Activated CD4-positive, alpha-beta T cell treated with anti-CD3 and anti-CD28 coated beads, Interleukin-2, amount 50 U/mL, for 16 hours (primary cell): ENCODE measurements at regions not wholly inside any gene's neighbourhood (a gene's known extent, or its start where the extent isn't known, plus 50 kb on each side); places are given as distances from the start of the nearest gene placed in this dataset.

ENCODE experiments used
- DNase-seq: peaks from one replicate; pipeline ENCODE4 v3.0.0-alpha.2; 2020

DNA sequence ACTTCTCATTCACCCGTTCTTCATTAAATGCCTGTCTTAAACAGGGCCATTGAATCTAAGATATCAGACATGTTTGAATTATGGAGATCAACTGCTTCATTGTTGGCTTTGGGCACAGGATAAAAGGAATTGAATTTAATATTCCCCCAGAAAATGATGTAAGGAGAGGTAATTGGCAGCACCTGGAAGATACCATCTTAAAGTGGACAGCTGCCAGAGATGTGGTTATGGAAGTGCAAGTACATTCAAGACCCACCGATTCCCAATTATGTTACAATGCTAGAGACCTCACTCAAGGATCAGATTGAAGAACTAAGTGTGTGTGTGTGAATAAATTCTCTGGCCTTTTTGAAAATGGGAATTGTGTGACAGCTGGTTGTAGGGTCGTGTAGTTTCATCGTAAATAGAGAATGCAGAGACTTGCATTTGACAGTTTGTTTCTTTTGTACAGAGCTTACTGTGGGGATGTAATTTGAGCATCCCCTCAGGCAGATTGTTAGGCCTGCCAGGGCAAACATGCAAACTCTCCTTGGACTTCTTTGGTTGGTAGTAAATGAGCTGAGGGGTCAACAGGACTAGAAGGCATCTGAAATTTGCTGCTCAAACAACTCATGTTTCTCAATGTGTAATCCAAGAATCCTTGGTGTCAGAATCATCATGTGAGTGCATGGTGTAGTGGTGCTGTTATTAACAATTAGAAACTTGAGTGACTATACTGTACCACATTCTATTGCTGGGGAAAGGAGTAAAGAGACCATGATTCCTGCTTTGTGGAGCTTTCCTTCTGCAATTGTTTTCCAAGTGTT is 359.2 kb upstream of the THRB start:
- no peak for DNase-seq

DNA sequence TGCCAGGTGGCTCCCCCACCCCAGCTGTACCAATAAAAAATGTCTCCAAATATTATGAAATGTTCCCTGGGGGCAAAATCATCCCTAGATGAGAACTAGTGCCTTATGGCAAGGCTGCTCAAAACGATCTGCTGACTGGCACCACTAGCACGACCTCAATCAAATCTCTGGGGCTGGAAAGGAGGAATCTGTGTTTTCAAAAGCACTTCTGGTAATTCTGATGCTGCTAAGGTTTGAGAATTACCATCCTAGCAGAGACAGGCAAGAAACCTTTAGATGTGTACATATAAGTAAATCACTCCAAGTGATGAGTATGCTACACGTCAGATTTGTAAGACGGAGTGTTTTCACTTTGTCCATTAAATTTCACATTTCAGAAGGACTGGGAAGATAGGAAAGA is 360.1 kb upstream of the THRB start:
- DNase-seq = no peak

DNA sequence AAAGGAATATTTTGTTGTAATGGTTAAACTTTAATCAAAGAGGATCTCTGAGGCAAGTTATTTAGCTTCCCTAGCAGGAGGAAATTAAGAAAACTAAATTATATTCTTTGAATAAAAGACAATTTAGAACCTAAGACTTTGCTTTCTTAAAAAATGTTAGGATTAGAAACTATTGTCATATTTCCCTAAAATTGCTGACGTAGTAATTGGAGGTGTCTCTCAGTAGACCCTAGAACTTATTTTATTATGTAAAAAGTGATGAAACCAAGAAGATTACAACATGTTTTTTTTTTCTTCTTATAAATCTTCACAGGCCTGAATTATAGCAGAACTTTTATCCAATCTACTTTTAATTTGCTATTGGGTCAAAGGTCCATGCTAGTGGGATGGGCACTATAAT is 363.3 kb upstream of the THRB start:
- DNase-seq = no peak

DNA sequence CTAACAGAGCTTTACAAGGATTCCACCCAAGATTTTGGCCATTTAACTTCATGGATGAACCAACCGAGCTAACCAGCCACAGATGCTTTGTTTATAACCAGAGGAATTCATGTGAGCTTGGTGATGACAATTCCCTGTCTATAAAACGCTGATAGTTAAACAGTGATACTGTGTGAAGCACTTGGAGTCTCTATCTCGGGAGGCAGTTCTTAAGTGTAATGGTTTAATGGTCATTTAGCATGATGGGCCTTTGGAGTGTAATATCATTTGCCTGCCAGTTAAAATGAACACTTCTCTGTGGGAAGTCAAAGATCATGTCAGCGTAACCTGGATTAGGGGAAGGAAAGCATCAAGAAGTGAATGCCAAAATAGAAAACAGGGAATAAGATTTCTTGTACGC is 368.6 kb upstream of the THRB start:
- no peak for DNase-seq

DNA sequence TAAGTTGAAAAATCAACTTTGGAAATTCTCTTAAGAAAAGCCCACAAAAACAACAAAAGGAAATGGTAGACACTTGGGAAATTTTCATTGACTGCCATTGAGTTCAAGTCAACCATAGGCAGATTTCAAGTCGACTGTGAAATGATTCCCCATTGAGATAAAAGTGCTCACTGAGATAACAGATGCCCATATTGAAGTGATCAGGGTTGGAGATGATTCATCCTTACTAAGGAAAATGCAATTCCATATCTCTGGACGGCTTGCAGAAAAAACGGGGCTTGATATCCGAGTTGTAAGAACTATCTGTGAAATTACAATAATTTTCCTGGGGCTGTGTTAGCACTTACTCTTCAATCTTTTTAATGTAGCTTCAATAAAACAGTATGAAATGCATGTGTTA is 373.1 kb upstream of the THRB start:
- no peak for DNase-seq

DNA sequence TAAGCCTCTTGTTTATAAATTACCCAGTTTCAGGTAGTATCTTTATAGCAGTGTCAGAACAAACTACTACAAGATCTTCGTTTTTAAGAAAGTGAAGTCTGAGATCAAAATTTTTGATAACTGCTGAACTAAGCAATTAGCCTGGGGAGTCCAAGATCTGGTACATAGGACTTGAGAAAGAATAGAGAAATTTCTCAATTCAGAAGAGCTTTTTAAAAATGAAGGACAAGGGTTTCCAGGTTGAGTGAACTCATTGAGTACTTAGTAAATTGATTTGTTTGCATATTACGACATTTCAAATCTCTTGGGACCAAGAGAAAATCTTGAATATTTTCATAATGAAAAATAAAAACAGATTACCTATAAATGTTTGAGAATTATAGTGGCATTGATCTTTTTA is 386.6 kb upstream of the THRB start:
- no peak for DNase-seq

DNA sequence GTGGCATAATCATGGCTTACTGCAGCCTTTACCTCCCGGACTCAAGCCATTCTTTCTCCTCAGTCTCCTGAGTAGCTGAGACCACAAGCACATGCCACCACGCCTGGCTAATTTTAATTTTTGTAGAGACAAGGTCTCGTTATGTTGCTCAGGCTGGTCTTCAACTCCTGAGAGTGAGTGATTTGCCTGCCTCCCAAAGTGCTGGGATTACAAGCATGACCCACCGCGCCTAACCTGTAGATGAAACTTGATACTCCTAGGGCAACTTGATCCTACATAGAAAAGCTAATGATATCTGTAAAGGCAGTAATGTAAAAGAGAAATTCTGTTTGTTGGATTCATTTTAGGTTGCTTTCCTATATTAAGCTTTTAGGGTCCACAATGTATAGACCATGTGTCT is 391.9 kb upstream of the THRB start:
- DNase-seq = no peak

DNA sequence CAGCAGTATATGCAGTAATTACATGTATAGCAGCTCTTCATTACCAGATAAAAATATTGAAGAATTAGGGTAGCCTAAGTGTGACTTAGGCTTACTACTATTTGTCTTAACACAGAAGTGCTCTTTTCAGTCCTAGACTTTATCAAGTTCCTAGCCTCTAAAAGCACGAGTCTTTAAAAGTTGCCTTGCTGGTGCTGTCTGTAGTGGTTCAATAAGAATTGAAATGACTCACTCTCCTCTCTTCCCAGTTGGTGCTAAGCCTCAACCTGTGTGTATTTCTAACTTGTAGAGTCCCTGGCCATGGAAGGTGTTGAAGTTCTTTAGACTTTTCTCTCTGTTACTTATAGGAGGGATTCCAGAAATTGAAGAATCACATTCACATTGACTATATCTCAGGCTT is 395.4 kb upstream of the THRB start:
- no peak for DNase-seq

DNA sequence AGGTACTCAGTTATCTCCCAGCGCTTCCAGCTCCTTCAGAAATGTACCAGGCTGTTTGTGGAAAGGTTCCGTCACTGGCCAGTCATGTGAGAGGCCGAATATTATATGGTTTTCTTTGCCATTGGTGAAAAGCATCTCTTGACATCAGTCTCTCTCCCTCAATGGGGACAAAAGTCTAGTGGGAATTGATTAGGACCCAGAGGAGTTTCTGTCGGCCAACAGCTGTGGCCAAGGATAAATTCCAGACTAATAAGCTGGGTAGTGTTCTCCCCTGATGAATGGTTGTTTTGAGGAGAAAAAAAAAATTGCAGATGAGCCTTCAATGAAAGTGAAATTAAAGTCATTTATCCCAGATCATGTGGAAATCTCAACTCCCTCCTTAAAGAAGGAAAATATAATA is 404.7 kb upstream of the THRB start:
- no peak for DNase-seq

DNA sequence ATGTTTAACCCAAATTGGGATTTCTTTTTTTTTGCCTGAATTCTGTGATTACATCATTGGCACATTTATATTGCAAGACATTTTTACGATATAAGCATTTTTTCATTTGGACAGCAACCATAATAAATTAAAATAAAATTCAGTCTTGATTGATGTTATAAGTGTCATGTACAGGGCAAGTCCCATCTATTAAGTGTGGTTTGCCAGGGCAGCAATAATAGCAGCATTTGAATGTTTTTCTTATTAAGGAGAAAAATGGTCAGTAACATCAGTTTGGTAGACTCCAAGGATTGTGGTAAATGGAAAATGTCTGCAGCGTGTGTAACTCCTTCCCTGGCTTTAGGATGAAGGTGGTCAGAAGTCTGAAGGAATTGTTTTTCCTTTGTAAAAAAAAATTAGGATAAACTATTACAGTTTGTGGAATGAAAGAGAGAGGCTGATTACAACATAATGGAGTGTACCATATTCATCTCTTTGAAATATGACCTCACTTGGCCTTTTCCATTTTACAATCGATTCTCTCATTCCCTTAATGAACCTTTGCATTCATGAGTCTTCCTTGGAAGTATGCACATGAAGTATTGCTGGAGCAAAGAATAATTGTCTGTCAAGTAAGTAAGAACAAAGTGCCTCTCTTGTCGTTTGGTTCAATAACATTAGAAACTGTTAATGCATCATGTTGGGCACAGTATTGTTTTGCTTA is 405.4 kb upstream of the THRB start:
- no peak for DNase-seq

DNA sequence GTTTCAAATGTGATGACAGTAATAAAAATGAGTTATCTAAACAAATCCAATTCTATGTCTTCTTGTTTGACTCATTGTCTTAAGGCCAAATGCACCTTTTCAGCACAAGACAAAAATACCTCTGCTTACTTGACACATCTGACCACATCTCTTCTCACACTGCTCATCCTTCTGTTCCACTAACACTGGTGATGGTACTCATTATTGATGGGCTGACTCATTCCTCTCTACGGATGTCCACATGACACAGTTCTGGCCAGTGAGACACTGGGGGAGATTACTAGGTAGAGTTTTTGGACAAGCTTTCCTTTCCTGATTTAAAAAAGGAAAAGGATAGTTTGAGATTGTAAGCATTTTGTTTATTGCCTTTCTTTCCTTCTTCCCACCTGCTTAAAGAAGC is 410.6 kb upstream of the THRB start:
- DNase-seq = no peak

DNA sequence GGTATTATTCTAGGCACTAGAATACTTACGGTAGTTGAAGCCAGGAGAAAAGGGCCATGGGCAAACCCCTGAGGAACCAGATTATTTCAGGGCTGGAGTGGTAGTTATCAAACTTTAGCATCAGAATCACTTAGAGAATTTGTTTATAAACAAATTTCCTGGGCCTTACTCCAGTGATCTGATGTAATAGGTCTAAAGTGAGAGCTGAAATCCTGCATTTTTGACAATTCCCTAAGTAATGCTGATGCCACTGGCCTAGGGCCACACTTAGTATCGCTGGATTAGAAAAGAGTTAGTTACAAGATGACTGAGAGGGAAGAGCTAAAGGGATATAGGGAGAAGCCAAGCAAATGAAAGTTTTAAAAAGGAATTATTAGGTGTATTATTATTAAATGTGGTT is 412.5 kb upstream of the THRB start:
- no peak for DNase-seq

DNA sequence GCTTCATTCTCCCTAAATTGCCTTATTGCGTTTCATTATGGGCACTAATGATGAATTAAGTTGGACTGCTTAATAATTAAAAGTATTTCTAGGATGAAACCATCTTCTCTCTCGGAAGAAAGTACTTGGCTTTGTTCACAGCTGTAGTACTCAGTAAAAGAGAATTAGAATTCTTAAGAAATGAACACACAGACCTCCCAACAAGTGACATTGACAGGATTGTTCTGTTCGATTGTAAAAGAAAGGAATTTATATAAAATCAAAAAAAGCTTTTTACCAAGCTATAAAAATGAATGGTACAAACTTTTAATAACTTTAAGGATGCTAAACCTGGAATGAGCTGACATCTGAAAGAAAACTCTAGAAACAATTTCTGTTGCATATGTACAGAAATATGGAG is 416.4 kb upstream of the THRB start:
- DNase-seq = no peak

DNA sequence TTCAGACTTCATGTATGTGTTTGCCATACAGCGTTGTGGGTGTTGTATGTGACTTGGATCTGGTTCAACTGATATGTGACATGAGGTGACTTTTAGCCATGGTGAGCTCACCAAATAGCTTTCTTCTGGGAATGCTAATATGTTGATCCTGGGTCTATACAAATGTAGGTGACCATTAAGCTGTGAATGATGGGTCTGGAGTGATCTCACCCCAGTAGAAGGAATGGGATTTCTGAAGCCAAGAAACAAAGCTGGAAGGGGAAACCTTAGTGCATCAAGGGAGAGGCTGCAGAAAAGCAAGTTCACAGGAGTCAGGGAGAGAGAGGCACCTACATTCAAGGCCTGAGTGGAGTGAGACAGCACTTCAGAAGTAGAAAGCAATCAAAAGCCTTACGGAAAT is 421.0 kb upstream of the THRB start:
- DNase-seq = no peak

DNA sequence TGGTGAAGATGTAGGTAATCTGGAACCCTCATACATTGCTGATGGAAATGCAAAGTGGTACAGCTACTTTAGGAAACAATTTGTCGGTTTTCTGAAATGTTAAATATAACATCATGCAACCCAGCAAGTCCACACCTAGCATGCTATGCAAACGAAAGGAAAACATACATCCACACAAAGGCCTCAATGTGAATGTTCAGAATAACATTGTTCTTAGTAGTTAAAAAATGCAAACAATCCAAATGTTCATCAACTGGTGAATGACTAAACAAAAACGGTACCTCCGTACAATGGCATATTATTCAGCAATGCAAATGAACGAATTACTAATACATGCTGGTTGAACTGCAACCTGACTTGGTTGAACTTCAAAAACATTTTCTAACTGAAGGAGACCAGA is 423.3 kb upstream of the THRB start:
- DNase-seq = no peak

DNA sequence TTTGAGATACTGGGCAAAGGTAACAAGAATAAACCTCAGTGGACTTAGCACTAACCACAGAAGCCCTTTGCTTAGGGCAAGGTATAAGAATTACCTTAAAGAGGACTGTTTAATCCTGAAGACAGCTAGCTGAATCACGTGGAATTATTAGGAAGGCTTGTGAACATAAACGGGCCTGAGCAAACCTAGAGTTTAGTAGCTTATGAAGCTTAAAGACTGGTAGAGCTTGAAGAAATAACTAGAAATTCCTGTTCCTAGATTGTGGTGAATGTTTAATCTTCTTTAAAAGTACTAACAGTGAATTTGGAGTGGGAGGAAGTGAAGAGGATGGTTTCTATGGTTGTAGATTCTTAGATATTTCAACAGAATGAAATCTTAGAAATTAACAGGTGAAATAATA is 428.9 kb upstream of the THRB start:
- no peak for DNase-seq

DNA sequence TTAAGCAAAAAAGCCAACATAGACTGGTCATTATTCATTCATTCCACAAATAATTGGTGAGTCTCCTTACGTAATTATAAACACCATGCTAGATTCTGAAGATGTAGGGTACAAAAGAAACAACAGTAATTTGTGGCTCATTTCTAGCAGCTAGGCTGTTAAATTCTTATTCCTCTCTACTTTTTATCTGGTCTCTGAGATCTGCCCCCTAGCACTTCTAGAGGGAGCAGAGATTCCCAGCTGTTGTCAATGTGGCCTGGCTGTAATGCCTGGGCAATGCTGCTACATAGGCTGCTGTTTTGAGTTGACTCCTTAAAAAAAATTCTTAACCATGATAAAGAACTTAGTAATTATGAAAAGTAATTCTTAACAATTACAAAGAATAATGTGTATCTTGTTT is 434.9 kb upstream of the THRB start:
- DNase-seq = no peak

DNA sequence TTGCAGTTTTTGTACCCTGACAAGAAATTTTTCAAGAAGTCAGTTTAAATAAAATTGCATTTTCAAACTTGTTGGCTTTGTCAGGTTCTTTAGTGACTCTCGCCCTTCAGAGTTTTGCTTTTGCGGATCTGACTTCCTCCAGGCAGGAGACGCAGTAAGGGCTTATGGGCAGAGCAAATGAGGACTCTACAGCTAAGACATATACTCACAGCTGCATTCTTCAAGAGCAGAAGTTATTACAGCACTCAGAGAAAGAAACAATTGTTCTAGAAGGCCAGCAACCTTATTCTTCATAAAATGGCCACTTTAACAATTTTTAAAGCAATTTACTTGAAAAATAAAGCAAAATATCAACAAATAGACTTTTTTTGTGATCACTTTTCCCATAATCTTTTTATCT is 438.8 kb upstream of the THRB start:
- DNase-seq = no peak

DNA sequence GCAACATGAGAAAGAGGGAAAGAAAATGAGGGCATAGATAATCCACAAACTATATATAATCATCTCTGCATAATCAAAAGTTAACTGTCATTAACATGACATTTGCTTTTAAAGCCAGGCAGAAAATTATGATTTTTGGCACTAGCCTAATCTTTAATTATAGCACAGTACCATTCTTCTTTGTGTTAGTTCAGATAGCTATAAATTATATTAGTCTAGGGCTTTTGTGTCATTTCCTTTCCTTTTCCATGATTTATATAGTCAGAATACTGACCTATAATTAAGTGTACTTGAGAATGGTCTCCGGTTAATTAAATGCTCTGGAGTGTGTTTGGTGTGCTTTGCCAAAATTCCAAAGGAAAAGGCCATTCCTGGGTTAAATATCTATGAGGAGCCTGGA is 441.9 kb upstream of the THRB start:
- DNase-seq = no peak

DNA sequence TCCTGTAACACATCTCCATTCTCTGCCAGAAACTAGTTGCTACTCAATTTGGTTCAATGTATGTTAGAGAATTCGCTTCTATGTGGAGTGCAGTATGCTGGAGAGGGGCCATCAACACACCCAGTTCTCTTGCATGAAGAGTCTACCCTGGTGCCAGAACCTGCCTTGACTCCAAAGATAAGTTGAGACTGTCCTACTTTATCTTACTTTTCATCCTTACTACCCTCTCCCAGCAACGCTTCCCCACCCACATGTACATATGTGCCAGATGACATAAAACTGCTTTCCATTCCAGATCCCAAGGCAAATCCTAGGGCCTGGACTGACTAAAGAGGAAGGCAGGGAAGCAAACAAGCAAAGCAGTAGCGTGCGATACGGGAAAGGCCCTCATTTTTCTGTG is 442.6 kb upstream of the THRB start:
- DNase-seq = no peak

DNA sequence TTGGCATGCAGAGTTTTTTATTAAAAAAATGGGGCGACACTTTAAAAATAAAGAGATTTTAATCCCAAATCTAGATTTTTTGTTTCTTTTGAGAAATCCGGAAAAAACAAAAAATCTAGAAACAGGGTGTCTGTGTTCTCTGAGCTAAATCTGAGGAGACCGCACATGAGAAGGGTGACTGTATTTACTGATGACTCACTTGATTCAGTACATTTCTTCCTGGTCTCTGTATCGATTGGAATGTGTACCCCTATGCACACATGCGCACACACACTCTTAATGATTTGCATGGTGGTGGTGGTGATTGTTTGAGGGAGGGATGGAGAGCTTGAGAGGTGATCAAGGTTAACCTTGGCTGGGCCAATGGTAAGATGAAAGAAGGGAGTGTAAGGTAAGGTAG is 443.1 kb upstream of the THRB start:
- no peak for DNase-seq

DNA sequence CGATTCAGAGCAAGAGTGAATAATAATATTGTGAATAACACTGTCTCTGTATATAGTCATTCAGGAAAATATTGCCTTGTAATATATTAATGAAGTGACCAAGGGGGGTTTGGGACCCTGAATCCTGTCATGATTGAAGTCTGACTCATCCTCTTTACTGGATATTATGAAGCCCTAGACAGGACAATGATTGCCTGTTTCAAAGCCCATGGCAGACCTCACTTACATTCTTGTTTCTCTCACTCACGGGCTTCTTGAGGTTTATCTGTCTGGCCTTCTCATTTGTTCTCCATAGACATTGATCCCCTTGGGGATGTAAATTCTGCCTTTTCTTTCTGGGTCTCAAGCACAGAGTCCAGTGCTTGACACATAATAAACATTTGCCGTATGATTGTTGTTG is 449.3 kb upstream of the THRB start:
- DNase-seq = no peak

DNA sequence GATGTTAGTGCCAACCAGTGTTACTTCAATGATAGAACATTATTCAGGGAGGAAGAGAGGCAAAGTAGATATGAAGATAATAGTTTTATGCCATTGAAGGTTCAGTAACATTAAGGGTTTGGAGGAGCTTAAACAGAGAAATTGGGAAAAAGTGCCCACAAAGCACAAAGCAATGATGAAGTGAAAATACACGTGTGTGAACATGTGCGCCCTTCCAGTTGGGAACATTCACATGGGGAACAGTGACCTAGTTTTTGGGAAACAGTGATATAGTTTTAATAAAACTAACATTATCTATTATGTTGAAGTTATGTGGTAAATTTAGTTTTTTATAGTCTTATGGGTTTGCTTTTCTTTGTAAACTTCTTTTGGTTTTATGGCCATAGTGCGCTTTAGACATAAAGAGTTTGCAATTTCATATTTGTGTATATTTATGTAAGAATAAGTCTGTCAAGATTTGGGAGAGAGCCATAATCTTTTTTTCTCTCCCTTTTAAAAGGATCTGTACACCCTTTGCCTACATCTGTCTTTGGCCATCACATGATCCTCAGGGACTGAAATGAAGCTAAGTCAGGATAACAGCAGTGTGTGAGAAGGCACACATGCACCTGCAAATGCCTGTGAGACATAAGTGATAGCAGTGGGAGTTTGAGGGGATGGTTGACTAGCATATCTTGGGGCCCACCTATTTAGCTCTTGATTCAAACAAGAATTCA is 450.3 kb upstream of the THRB start:
- DNase-seq = no peak

DNA sequence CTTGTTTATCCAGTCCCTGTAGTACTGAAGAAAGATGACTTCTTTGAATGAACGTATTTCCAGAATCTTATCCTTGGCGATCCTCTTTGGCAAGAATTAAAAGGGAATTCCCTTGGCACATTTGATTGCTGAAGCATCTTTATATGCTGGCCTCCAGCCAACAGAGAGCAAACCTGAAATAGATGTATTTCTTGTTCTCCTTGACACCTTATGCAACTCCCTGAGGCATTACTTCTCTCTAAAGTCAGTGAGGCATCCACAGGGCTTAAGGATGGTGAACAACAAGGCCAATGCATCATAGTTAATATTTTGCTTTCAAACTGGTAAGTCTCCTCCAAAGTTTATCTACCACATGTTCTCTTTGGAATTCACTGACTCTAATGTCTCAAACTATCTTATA is 450.9 kb upstream of the THRB start:
- no peak for DNase-seq
